Stimulated activated CD4-positive, alpha-beta T cell treated with anti-CD3 and anti-CD28 coated beads, Interleukin-4, amount 100 ng/mL, for 24 hours (primary cell): ENCODE measurements at regions not wholly inside any gene's neighbourhood (a gene's known extent, or its start where the extent isn't known, plus 50 kb on each side); places are given as distances from the start of the nearest gene placed in this dataset.
"Not testable (repeated sequence)": the region's sequence is repeated elsewhere in the genome, so short reads cannot be mapped to it uniquely, and the experiment has no call there.

ENCODE experiments used
- DNase-seq: peaks from one replicate; pipeline ENCODE4 v3.0.0-alpha.2; 2020

DNA sequence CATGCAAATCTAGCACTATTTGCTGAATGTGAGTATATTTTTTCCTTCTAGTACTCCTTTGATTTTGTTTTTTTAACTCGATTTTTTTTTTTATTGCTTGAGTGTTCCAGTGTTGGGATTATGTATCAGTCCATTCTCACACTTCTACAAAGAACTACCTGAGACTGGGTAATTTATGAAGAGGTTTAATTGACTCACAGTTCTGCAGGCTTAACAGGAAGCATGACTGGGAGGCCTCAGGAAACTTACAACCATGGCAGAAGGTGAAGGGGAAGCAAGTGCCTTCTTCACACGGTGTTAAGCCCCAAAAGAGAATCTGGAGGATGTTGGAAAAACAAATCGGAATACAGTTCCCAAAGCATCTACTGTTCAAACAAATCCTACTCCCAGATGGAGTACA lies 69.1 kb downstream of the ZNF518B start:
- not testable (repeated sequence) for DNase-seq

DNA sequence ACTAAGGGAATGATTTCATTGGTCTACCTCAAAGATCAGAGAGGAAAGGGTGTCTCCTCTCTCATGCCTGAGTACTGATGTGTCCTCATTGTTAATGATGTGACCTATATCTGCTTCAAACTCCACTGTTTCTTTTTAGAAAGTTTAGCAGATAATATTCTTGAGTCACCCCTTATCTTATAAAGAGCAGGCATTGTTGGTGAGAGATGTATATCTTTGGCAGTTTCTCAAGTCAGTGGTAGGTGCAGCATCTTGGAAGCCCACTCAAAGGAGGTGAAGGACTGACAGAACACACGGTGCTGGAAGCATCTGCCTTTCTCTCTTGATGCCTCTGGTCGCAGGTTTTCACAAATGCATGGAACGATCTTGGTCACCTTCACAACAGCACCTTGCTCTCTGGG lies 71.2 kb downstream of the ZNF518B start:
- DNase-seq: no peak

DNA sequence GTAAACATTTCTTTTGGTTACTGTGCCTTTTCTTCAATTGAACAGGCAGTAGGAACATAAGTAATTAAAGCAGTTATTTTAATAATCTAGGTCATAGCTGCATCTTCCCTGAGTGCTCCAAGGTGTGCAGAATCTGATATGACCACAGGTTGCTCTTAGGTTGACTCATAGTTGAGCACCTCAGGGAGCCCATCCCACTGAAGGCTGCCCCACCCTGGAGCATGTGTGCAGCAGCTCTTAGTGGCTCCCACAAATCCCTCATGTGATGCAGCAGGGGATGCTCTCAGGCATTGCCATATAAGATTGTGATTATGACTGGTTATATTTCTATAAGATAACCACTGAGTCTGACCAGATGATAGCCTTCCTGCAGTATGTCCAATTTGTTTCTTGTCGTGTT lies 72.3 kb downstream of the ZNF518B start:
- no peak for DNase-seq

DNA sequence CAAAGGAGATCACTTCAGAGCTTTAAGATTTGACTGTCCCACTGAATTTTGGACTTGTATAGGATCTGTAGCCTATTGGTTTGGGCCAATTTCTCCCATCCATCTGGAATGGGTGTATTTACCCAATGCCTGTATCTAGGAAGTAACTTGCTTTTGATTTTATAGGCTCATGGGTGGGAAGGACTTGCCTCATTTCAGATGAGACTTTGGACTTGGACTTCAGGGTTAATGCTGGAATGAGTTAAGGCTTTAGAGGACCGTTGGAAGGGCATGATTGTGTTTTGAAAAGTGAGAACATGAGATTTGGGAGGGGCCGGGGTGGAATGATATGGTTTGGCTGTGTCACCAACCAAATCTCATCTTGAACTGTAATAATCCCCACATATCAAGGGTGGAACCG lies 73.8 kb downstream of the ZNF518B start:
- no peak for DNase-seq

DNA sequence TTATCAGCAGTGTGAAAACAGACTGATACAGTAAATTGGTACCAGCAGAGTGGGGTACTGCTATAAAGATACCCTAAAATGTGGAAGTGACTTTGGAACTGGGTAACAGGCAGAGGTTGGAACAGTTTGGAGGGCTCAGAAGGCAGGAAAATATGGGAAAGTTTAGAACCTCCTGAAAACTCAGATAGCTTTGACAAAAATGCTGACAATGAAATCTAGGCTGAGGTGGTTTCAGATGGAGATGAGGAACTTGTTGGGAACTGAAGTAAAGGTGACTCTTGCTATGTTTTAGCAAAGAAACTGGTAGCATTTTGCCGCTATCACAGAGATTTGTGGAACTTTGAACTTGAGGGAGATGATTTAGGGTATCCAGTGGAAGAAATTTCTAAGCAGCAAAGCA lies 75.1 kb downstream of the ZNF518B start:
- DNase-seq: not testable (repeated sequence)

DNA sequence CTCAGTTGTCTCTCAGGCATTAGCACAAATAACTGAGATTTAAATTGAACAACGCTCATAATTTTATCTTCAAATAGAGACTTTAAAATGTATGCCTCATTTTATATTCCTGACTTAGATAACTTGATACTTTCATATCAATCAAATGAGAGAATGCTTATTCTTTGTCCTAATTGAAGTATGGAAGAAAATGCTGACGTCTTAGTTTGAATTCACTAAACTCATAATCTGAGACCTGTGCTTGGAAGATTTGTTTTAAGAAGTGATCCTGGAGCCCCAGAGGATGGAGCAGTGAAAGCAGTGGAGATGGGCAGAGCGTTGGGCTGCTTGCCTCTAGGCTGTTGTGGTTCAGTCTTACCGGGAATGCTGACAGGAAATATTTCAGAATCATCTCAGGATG lies 76.1 kb downstream of the ZNF518B start:
- DNase-seq: no peak

DNA sequence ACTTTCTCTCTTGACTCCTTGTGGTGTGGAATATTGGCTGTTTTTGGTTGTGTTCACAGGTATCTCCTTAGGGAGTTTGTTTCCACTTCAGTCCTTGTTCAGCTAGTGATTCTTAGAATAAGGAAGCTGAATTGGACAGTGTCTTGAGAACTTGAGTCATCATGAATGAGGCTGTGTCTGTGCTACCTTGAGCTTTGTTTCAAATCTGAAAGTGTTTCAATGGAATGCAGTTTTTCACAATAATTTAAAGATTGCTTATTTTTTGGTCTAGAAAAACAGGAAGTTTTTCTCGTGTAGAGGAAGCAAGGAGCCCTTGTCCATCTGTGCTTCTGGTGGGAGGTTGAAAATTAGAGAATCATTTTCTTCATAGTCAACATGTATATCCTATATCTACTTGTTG lies 76.5 kb downstream of the ZNF518B start:
- DNase-seq: no peak

DNA sequence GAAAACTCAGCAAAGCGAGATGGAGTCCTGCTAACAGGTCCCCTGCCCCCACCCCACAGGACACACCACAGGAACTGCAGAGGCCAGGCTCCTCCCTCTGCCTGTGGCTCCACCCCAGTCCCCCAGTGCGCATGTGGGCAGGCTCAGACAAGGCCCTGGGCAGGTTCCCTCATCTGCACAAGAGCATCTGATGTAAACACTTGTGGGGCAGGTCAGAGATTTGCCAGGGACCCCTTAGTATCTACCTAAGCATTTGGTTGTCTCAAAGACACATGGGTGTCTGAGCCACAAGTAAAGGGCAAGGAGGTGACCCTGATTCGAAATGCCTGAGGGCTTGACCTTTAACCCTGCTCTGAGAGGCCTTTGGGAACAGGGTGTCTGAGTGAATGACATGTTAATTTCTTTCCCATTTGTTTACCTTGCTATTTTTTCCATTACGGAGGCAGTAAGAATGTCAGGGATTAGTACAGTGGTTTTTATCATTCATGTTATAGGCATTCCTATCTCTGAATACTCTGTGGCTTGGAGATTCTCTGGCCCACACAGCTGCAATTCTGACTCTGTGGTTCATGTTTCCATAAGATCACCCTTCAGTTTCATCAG lies 85.3 kb downstream of the ZNF518B start:
- no peak for DNase-seq

DNA sequence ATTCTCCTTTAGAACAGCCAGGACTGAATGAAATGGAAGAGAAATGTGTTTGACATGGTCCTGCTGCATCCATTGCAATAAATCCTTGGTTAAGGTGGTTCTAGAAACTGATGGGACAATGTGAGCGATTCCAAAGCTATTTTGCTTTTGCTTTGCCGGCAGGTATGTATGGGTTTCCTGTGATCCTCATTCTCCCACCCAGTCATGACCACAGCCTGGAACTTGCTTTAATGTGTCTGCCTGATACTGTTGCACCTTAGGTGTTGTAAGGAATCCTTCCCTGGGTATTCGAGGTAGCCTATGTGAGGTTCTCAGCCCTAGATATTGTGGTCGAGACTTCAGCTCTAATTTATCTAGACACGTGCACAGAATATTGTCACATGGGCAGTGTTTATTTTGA lies 86.1 kb downstream of the ZNF518B start:
- DNase-seq: no peak

DNA sequence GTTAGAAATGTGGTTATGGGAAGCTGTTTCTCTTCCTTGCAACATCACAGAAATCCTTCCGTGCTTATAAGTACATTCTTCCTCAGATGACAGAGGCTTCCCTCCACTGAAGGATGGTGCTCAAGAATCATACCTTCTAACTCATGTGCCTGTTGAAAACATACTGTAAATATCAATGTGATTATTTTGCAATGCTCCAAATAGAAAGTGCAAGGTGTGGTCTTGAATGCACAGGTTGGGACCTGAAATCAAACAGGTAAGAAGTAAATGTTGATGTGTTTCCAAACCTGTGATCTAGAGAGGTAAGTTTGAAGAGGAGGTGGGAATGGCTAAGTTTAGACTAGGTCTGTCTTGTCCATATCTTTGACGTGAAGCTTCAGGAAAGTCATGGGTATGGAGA lies 87.7 kb downstream of the ZNF518B start:
- no peak for DNase-seq

DNA sequence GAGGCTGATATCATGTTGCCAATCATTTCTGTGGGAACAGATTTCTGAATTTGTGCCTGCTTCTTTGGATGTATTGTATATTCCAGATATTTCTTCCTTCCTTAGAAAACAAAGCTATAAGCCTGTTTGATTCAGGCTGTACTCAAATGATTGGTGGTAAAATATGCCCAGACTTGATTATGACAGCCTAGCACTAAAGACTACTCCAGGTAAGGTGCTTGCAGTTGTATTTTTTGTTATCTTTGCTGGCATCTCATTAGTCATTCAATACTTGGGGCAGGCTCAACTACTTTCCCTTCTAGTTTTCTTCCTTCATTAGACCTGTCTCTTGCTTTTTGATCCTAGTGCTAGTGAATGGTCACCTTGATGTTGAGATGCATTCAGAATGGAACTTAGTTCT lies 90.6 kb downstream of the ZNF518B start:
- DNase-seq: no peak

DNA sequence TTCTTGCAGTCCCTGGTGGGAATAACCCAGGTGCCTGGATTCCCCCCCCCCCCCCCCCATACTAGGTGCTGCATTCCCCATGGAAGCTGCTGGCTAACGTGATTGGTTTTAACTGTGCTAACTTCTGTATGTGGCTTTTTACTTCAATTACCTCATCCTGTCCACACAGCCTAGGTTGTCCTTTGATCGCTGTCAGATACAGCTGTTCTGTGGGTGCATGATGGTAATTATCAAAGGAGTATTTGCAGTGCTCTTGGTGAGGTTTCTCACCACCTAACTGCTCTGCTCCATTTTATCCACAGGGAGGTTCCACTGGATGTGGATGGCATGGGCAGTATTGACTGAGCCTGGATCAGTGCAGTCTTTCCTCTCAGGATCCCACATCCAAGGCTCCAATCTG lies 93.0 kb downstream of the ZNF518B start:
- DNase-seq: no peak

DNA sequence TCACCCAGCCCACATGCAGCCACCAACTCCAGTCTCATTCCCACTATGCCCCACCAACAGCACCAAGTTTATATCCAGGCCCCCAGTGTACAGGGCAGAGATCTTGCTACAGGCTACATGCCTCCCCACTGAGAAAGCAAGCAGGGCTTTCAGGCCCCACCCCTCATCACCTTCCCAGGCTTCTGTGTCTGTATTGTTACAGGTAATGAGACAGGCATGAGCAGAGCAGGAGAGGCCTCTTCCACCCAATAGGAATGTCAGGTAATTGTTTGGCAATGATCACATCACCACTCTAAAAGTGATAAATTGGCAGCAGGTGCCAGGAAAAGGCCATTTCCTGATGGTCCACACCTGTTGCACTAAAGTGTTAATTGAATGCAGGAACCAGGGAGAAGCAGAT lies 102.5 kb downstream of the ZNF518B start:
- no peak for DNase-seq

DNA sequence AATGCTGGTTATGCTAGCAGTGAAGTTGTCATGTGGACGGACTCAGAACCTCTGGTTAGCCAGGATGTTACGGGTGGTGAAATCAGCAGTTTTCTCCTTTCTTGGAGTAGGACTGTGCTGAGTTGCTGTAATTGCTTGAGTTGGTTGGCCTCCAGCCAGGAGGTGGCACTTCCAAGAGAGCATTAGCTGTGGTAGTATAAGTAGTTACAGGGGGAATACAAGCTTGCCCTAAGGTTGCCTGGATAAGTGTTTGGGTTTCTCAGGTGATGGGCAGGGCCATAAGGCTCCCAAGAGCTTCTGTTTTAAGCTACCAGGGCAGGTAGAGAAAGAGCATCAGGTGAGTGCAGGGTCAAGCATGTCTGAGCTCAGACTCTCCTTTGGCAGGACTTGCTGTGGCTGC lies 103.0 kb downstream of the ZNF518B start:
- DNase-seq: no peak

DNA sequence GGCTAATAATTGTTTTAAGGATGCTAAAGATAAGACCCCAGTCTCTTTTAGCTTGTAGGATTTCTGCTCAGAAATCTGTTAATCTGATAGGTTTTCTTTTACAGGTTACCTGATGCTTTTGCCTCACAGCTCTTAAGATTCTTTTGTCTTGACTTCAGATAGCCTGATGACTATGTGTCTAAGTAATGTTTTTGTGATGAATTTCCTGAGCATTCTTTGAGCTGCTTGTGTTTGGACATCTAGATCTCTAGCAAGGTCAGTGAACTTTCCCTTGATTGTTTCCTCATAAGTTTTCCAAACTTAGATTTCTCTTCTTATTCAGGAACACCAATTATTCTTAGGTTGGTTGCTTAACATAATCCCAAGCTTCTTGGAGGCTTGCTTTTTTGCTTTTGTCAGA lies 104.1 kb downstream of the ZNF518B start:
- no peak for DNase-seq

DNA sequence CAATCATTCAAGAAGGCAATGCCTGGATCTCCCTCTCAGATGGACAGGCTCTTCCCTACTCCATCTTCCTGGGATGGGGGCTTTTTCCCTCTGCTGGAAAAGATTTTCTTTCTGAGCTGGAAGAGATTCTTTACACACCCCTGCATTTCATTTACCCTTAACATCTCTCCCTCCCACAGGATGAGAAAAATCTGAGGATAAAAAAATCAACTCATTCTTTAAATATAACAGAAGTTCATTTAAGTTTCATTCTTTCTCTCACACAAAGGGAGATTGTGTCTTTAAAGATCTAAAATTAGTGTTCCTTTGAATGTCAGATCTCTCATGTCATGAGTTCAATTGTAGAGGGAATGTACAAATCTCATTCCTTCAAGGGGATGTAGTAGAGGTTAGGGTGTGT lies 109.0 kb downstream of the ZNF518B start:
- DNase-seq: no peak

DNA sequence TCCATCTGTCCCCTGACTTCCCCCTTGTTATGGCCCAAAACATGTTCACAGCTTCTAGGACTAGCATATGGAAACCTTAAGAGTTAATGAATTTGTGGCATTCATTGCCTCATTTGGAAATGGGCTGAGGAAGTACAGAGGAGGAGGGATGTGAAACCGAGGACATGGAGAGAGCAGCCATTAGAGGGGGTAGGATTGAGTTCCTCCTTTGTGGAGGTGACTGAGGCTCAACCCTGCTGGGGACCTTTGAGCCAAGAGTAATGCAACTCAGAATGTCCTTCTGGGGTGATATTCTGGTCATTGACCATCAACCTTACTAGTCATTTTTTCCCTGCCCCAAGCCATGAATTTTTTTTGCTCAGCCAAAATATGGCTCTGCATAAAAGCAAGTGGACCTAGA lies 109.4 kb downstream of the ZNF518B start:
- no peak for DNase-seq

DNA sequence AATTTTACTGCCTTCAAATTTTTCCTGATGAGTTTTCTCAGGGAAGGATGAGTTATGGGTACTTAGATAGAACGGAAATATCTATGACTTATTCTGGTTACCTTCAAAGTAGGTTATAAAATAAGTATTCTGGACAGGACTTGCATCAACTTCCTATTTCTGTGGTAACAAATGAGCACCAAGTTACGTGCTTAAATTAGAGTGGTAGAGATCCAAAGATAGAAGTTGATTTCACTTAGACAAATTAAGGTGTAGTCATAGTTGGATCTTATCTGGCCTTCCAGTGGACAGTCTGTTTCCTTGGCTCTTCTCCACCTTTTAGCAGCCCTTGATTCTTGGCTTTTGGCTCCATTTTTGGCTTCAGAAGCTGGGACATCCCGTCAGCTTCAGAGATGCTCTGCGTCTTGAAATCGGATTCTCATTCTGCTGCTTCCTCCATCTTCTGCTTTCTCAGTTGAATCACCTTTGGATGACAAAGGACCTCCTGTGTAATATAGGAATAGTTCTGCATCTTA lies 109.9 kb downstream of the ZNF518B start:
- DNase-seq: no peak

DNA sequence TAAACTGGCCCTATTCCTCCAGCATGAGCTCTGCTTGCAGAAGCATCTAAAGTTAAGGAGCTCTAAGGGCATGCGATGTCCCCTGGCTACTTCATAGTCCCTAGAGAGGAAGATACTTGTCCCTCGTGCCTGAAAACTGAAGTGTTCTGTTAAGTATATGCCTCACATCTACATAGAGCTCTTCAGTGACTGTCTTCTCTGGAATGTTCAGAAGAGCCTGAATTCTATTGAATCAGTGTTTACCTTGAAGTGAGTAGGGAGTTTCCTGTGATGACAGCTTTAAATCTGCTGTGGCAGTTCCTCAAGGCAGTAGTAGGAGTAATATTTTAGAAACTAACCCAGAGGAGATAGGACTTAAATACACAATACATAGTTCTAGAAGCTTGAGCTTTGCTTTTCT lies 111.2 kb downstream of the ZNF518B start:
- no peak for DNase-seq

DNA sequence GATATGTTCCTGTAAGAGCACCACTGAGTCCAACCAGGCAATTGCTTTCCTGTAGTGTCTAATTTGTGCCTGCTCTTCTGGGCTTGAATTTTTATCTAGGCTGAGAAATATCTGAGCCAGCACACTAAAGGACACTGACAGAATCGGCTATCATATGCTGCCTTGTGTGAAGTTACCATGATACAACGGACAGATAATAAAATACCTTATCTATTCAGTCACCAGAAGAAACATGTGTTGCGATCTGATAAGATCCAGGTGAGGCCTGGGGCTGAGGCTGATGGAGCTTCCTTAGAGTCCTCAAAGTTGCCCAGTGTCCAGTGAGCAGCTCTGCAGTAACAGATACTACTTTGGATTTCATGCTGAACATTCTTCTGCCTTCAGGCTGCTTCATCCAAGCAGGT lies 111.8 kb downstream of the ZNF518B start:
- DNase-seq: no peak

DNA sequence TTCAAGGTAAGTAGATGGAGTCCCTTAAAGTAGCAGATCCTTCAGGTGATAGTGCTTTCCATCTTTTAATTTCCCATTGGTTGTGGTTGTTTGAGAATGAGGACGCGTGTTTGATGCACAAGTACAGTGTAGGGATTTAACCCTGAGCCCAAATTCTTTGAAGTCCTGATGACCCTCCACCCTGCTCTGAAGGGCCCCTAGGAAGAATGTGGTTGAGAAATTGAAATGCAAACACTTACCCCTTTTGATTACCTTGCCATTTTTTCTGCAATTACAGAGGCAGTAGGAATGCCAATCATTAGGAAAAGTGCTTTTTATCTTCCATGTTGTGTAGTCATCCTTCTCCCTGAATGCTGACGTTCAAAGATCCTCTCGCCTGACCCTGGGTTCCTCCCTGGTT lies 112.4 kb downstream of the ZNF518B start:
- DNase-seq: no peak

DNA sequence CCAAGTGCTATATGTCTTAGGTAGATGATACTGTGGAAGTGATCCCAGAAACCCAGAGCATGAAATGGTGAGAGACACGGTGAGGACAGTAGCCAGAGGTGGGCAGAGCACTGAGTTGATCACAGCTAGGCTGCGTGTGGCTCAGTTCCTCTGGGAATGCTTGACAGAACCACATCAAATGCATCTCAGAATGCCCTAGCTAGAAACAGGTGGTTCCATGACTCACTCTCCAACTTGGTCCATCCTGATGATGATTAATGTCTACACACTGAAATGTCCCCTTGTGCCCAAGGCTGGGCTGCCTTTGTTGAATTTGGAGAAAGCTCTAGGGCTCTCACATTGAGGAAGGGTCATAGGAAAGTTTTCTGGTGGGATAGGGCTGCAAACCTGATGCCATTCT lies 113.6 kb downstream of the ZNF518B start:
- DNase-seq: no peak

DNA sequence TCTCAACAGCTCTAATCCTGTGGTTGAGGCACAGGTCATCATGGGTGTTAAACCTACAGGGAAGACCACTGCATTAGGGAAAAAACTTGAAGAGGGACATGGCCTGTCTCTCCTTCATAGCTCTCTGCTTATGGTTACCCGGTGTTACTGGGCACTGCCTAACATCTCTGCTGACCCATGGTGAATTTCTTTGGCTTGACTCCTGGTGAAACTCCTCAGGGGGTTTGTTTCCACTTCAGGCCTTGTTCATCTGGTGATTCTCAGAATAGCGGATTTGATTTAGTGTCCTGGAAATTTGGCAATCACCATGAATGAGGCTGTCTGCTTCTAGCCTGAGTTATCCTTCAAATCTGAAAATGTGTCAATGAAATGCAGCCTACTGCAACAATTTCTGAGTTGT lies 114.4 kb downstream of the ZNF518B start:
- DNase-seq: no peak

DNA sequence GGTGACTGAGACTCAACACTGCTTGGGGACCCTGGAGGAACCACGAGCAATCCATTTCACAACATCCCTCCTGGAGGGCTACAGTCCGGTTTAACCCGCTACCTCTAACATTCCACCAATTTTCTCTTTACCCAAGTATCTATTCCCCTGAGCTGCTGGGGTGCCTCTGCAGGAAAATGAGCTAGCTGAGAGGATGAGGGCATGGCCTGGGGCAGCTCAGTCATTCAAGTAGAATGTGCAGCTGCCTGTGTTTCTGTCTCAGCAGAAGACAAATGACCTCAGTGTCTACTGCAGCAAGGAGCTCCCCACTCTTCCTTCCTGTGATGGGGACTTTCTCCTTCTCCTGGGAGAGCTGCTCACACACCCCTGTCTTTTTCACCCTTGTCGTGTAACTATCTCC lies 120.8 kb downstream of the ZNF518B start:
- DNase-seq: no peak

DNA sequence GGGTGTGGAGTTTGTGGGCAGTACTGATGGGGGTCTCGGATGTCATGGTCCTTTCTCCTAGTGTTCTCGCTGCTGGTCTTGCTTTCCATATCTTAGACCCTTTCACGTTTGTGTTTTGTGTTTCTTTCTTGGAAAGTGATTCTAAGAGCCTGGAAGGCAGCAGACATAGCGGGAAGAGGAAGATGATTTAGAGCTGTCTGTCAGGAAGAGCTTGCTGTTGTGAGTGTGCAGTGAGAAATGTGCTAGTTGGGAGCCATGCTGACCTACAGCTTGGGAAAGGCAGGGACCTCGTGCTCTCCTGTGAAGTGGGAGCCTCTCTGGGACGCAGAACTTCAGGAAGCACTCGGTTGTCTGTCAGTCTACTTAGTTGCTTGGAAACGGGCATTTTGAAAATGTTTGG lies 122.2 kb downstream of the ZNF518B start:
- DNase-seq: no peak
